Gastrocnemius medialis (tissue), 4 donors: ENCODE measurements at regions not wholly inside any gene's neighbourhood (a gene's known extent, or its start where the extent isn't known, plus 50 kb on each side); places are given as distances from the start of the nearest gene placed in this dataset.

Experiments used
- ATAC-seq, 2 donors: fragments of 150-250 bp; one replicate each; pipeline ENCODE4 v1.9.1; 2016
- DNase-seq, 2 donors: peaks; one replicate each; pipeline ENCODE4 v3.0.0-alpha.2; 2019
- H3K27ac ChIP-seq, 4 donors: fragments of 200-600 bp; sonication (generic); 1 replicate in 1 of 4; 2 replicates in 3 of 4; pipeline ENCODE4 v1.5.1; 2016 to 2018; ENCODE audit warnings: mild to moderate bottlenecking in 2 of 4, moderate library complexity in 1 of 4
- H3K27me3 ChIP-seq, 3 donors: fragments of 200-600 bp; sonication (generic) in 2 of 3; 1 replicate in 1 of 3; 2 replicates in 2 of 3; pipeline versions ENCODE4 v1.5.1 to v1.6.0; 2016 to 2019; ENCODE audit warnings: mild to moderate bottlenecking in 1 of 3, moderate library complexity in 1 of 3
- H3K36me3 ChIP-seq, 2 donors: fragments of 200-600 bp; sonication (generic) in 1 of 2; one replicate each; pipeline ENCODE4 v1.5.1; 2017 to 2018
- H3K4me1 ChIP-seq, 2 donors: fragments of 200-600 bp; sonication (generic) in 1 of 2; one replicate each; pipeline ENCODE4 v1.5.1; 2016 to 2017; ENCODE audit warnings: mild to moderate bottlenecking in 2 of 2
- H3K4me3 ChIP-seq, 4 donors: fragments of 200-600 bp; sonication (generic) in 3 of 4; 1 replicate in 1 of 4; 2 replicates in 3 of 4; pipeline ENCODE4 v1.5.1; 2016 to 2019; ENCODE audit warnings: mild to moderate bottlenecking in 2 of 4
- H3K9me3 ChIP-seq, 3 donors: fragments of 200-600 bp; sonication (generic) in 2 of 3; 1 replicate in 1 of 3; 2 replicates in 2 of 3; pipeline ENCODE4 v1.5.1; 2016 to 2019
- CTCF ChIP-seq, 5 experiments: fragments of 450-650 bp in 3 of 5; fragments of 200-600 bp in 2 of 5; sonication (generic) in 2 of 5; IDR thresholded peaks in 4 of 5; conservative IDR thresholded peaks in 1 of 5; 1 replicate in 4 of 5; 2 replicates in 1 of 5; pipeline ENCODE4 v1.5.1; 2016 to 2019; ENCODE audit warnings: antibody characterized with exemption in 5 of 5, mild to moderate bottlenecking in 3 of 5, moderate library complexity in 3 of 5
- POLR2A ChIP-seq, 2 donors: fragments of 450-650 bp; IDR thresholded peaks; one replicate each; pipeline ENCODE4 v1.6.1; 2017; ENCODE audit warnings: antibody characterized with exemption in 2 of 2, mild to moderate bottlenecking in 2 of 2, moderate library complexity in 2 of 2
- in situ Hi-C, 4 donors: fragments of 200-750 bp; cut with MboI; loops; one replicate each; pipeline versions ENCODE4 v1.15.0 to v1.8.0; 2017; ENCODE audit warnings: low sequenced_read_pairs in 4 of 4
- intact Hi-C: fragments of 100-400 bp; cut with DNase I; formaldehyde crosslinking; loops from one replicate; pipeline ENCODE4 v1.15.1; 2023; ENCODE audit warnings: low total_unique reads

GRCh38 chr10:118447478-118448270 lies 105.5 kb upstream of the FAM204A start:
- in situ Hi-C loops (no loop called here), intact Hi-C loops (no loop called here)
- ATAC-seq (no peak), DNase-seq (peak; percentile 12 to 48)
- Histone ChIP-seq H3K36me3 (no peaks in the 10 kb centered on the region), H3K4me1 (no peaks in the 10 kb centered on the region), H3K27me3 (peaks cover 0 to 9% (median 0%) of the 10 kb centered on the region in 3 donors), H3K9me3 (no peaks in the 10 kb centered on the region), H3K4me3 (no peak overlapping the region), H3K27ac (no peak overlapping the region)
- TF ChIP-seq CTCF (IDR thresholded peaks at IDR 0.05 in 4 of 5, conservative IDR thresholded peaks at IDR 0.05 in 1 of 5) = no peak
- no peak for TF ChIP-seq POLR2A (IDR thresholded peaks at IDR 0.05)

- ATAC-seq (no peak), DNase-seq (no peak)
- Histone ChIP-seq H3K27ac (no peak overlapping the region), H3K4me1 (no peaks in the 10 kb centered on the region), H3K27me3 (peaks cover 0 to 8% (median 0%) of the 10 kb centered on the region in 3 donors), H3K4me3 (no peak overlapping the region), H3K9me3 (no peaks in the 10 kb centered on the region), H3K36me3 (no peaks in the 10 kb centered on the region)
- in situ Hi-C loops = no loop called here
- TF ChIP-seq POLR2A (IDR thresholded peaks at IDR 0.05) (no peak), CTCF (IDR thresholded peaks at IDR 0.05 in 4 of 5, conservative IDR thresholded peaks at IDR 0.05 in 1 of 5) (no peak)
- intact Hi-C loops = no loop called here
Measured at GRCh38 chr10:118445535-118445934, 103.4 kb upstream of the FAM204A start.

GRCh38 chr10:118444069-118444468 lies 101.9 kb upstream of the FAM204A start:
- no peaks in the 10 kb centered on the region for H3K9me3 ChIP-seq
- in situ Hi-C loops = no loop called here
- intact Hi-C loops = no loop called here
- H3K36me3 ChIP-seq = no peaks in the 10 kb centered on the region
- H3K4me3 ChIP-seq = no peak overlapping the region
- no peaks in the 10 kb centered on the region for H3K4me1 ChIP-seq
- ATAC-seq (no peak), DNase-seq (no peak)
- TF ChIP-seq POLR2A (IDR thresholded peaks at IDR 0.05) = no peak
- no peak for TF ChIP-seq CTCF (IDR thresholded peaks at IDR 0.05 in 4 of 5, conservative IDR thresholded peaks at IDR 0.05 in 1 of 5)
- no peak overlapping the region for H3K27ac ChIP-seq
- H3K27me3 ChIP-seq = peaks cover 0 to 6% (median 0%) of the 10 kb centered on the region in 3 donors

GRCh38 chr10:118442032-118442431 lies 99.9 kb upstream of the FAM204A start:
- DNase-seq = no peak
- H3K27me3 ChIP-seq = no peaks in the 10 kb centered on the region
- H3K9me3 ChIP-seq = no peaks in the 10 kb centered on the region
- no peak for ATAC-seq
- H3K36me3 ChIP-seq = no peaks in the 10 kb centered on the region
- in situ Hi-C loops = no loop called here
- intact Hi-C loops = no loop called here
- H3K4me1 ChIP-seq = no peaks in the 10 kb centered on the region
- no peak overlapping the region for H3K27ac ChIP-seq
- no peak overlapping the region for H3K4me3 ChIP-seq
- no peak for TF ChIP-seq CTCF (IDR thresholded peaks at IDR 0.05 in 4 of 5, conservative IDR thresholded peaks at IDR 0.05 in 1 of 5)
- no peak for TF ChIP-seq POLR2A (IDR thresholded peaks at IDR 0.05)
